Loucy (cell line): ENCODE measurements at regions not wholly inside any gene's neighbourhood (a gene's known extent, or its start where the extent isn't known, plus 50 kb on each side); places are given as distances from the start of the nearest gene placed in this dataset.

ENCODE experiments used
- H2AFZ ChIP-seq: fragments of 200-600 bp; sonication (generic); 2 replicates; pipeline ENCODE4 v1.6.0; 2016; ENCODE audit warnings: antibody characterized with exemption, mild to moderate bottlenecking, low read length, moderate library complexity
- H3F3A ChIP-seq: fragments of 200-600 bp; 2 replicates; pipeline ENCODE4 v1.6.0; 2016; ENCODE audit warnings: antibody characterized with exemption, low read depth, mild to moderate bottlenecking
- H3K27me3 ChIP-seq: fragments of 200-600 bp; sonication (generic); 2 replicates; pipeline ENCODE4 v1.6.1; 2014; ENCODE audit warnings: low read length, mild to moderate bottlenecking; ENCODE audit not compliant: insufficient read depth, poor library complexity, severe bottlenecking
- H3K36me3 ChIP-seq: fragments of 200-600 bp; sonication (generic); 2 replicates; pipeline ENCODE4 v1.6.1; 2016; ENCODE audit warnings: low read length; ENCODE audit not compliant: insufficient read depth
- H3K4me1 ChIP-seq: fragments of 200-600 bp; sonication (generic); 2 replicates; pipeline ENCODE4 v1.5.1; 2014; ENCODE audit warnings: low read length, mild to moderate bottlenecking; ENCODE audit not compliant: insufficient read depth, poor library complexity, severe bottlenecking
- H3K4me2 ChIP-seq: fragments of 200-600 bp; sonication (generic); 2 replicates; pipeline ENCODE4 v1.6.0; 2014; ENCODE audit warnings: antibody characterized with exemption, low read length, low read depth, mild to moderate bottlenecking; ENCODE audit not compliant: poor library complexity, severe bottlenecking
- H3K4me3 ChIP-seq: fragments of 200-600 bp; sonication (generic); 2 replicates; pipeline ENCODE4 v1.5.1; 2014; ENCODE audit warnings: low read length, mild to moderate bottlenecking, mixed read lengths; ENCODE audit not compliant: poor library complexity, severe bottlenecking
- H3K79me2 ChIP-seq: fragments of 200-600 bp; sonication (generic); 2 replicates; pipeline ENCODE4 v1.6.1; 2014; ENCODE audit warnings: low read length; ENCODE audit not compliant: insufficient read depth
- H3K9ac ChIP-seq: fragments of 200-600 bp; sonication (generic); 2 replicates; pipeline ENCODE4 v1.6.0; 2014; ENCODE audit warnings: mild to moderate bottlenecking, low read depth, low read length, moderate library complexity; ENCODE audit not compliant: poor library complexity, severe bottlenecking
- H3K9me2 ChIP-seq: fragments of 200-600 bp; sonication (generic); replicated peaks from 2 replicates; pipeline ENCODE4 v1.6.1; 2016; ENCODE audit warnings: low read depth, low read length, mixed read lengths
- H3K9me3 ChIP-seq: fragments of 200-600 bp; sonication (generic); 2 replicates; pipeline ENCODE4 v1.6.1; 2014; ENCODE audit warnings: mild to moderate bottlenecking, antibody characterized with exemption, low read length, low read depth; ENCODE audit not compliant: insufficient read depth
- H4K20me1 ChIP-seq: fragments of 200-600 bp; sonication (generic); 2 replicates; pipeline ENCODE4 v1.6.0; 2014; ENCODE audit warnings: antibody characterized with exemption, low read length, mild to moderate bottlenecking; ENCODE audit not compliant: insufficient read depth, poor library complexity, severe bottlenecking
- CTCF ChIP-seq: fragments of 200-600 bp; sonication (generic); conservative IDR thresholded peaks from 2 replicates; pipeline ENCODE4 v1.5.1; 2014; ENCODE audit warnings: mild to moderate bottlenecking, antibody characterized with exemption, low read length
- EZH2phosphoT487 ChIP-seq: fragments of 200-600 bp; IDR thresholded peaks from 2 replicates; pipeline ENCODE4 v1.6.1; 2018; ENCODE audit warnings: antibody characterized with exemption, mild to moderate bottlenecking, moderate library complexity, borderline replicate concordance

- no peak for TF ChIP-seq EZH2phosphoT487
- no peak for TF ChIP-seq CTCF
- Histone ChIP-seq H3K4me1 (no peaks in the 10 kb centered on the region), H3K9me3 (no peaks in the 10 kb centered on the region), H4K20me1 (no peaks in the 10 kb centered on the region), H3K27me3 (no peaks in the 10 kb centered on the region), H3K79me2 (no peaks in the 10 kb centered on the region), H3K4me2 (no peak overlapping the region), H3K36me3 (no peaks in the 10 kb centered on the region), H2AFZ (no peak overlapping the region), H3K4me3 (no peak overlapping the region), H3K9me2 (peaks cover 4% of the 10 kb centered on the region; the same call in 1 of the 2 replicates), H3F3A (no peaks in the 10 kb centered on the region), H3K9ac (no peak overlapping the region)
Measured at GRCh38 chr4:14608630-14609029, 393.7 kb upstream of the CPEB2 start.

GRCh38 chr4:14614840-14615239 is 387.4 kb upstream of the CPEB2 start:
- Histone ChIP-seq H3K9me2 (no peaks in the 10 kb centered on the region), H3K4me3 (no peak overlapping the region), H3K4me2 (no peak overlapping the region), H3K79me2 (no peaks in the 10 kb centered on the region), H3K9ac (no peak overlapping the region), H3K4me1 (no peaks in the 10 kb centered on the region), H3K36me3 (no peaks in the 10 kb centered on the region), H3F3A (no peaks in the 10 kb centered on the region), H4K20me1 (no peaks in the 10 kb centered on the region), H2AFZ (no peak overlapping the region), H3K9me3 (no peaks in the 10 kb centered on the region), H3K27me3 (no peaks in the 10 kb centered on the region)
- TF ChIP-seq EZH2phosphoT487, result no peak
- TF ChIP-seq CTCF, result no peak

- H2AFZ ChIP-seq, result no peak overlapping the region
- no peaks in the 10 kb centered on the region for H3K36me3 ChIP-seq
- H4K20me1 ChIP-seq, result no peaks in the 10 kb centered on the region
- H3K9ac ChIP-seq, result no peak overlapping the region
- H3K4me1 ChIP-seq, result no peaks in the 10 kb centered on the region
- H3K4me2 ChIP-seq, result no peak overlapping the region
- no peaks in the 10 kb centered on the region for H3K9me3 ChIP-seq
- H3K79me2 ChIP-seq, result no peaks in the 10 kb centered on the region
- no peaks in the 10 kb centered on the region for H3F3A ChIP-seq
- no peak overlapping the region for H3K4me3 ChIP-seq
- no peaks in the 10 kb centered on the region for H3K27me3 ChIP-seq
- H3K9me2 ChIP-seq, result no peaks in the 10 kb centered on the region
- no peak for TF ChIP-seq EZH2phosphoT487
- no peak for TF ChIP-seq CTCF
Measured at GRCh38 chr4:14615671-14616070, 386.6 kb upstream of the CPEB2 start.
